ENCODE measurements at regions not wholly inside any gene's neighbourhood (a gene's known extent, or its start where the extent isn't known, plus 50 kb on each side); places are given as distances from the start of the nearest gene placed in this dataset.
"Not testable (repeated sequence)": the region's sequence is repeated elsewhere in the genome, so short reads cannot be mapped to it uniquely, and the experiment has no call there.

DNA sequence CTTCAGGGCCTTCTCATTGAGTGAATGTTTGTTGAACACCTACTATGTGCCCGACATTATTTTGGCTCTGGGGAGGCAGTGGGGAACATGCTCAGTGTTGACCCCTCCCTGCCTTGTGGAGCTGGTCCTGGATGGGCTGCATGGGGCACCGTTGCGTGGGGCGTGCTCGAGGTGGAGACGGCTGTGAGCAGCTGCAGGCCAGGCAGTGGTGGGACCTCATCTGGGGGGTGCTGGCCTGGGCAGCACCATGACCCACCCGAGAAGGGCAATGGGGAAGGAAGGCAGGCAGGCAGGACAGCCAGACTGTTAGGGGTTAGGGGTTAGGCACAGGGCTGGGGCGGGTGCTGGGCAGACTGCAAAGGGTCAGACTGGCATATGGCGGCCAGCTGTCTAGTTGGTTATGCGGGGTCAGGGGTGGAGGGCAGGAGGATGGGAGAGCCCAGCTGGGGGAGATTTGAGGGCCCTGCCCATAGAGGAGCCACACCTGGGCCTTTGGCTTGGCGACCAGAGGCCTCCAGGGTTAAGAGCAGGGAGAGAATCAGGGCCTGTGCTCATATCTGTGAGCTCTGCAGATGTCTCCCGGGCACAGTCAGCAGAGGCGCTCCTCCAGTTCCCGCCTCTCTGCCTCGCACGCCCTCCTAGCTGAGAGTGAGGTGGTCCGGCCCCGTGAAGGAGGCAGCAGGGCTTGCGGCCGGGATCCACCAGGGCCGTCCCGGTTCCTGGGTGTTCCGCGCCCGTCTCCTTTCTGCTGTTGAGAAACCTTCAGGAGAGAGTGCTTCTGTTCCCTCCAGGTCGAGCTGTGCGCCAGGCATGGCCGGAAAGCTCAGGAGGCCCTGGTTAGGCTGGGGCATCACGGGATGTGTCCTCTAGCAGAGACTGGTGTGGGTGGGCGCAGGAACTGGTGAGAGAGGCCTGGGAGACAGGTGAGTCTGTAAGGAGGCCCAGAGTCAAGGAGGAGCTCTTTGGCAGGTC, 73.3 kb downstream of the RGS12 start:
- DNase-seq, result no peak

GRCh38 chr4:3366893-3367775, 74.3 kb downstream of the RGS12 start:
- DNase-seq, result no peak

DNA sequence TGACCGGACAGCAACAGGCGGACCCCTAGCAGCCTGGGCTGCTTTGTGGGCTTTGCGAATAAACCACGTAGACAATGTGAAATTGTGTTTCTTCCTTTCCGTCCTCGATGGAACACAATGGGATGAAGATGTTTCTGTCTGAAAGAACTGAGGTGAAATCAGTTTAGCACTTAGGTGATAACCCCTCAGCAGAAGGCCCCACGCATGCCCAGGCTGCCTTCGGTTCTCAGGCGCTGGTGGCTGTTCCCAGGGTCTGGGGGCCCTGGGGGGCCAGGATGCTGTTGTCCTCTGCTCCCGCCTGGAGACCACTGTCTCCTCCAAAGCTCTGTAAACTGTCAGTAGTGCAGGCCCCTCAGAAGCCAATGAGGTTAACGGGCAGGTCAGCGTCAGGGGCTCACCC, 73.9 kb upstream of the HGFAC start:
- DNase-seq, result no peak

DNA sequence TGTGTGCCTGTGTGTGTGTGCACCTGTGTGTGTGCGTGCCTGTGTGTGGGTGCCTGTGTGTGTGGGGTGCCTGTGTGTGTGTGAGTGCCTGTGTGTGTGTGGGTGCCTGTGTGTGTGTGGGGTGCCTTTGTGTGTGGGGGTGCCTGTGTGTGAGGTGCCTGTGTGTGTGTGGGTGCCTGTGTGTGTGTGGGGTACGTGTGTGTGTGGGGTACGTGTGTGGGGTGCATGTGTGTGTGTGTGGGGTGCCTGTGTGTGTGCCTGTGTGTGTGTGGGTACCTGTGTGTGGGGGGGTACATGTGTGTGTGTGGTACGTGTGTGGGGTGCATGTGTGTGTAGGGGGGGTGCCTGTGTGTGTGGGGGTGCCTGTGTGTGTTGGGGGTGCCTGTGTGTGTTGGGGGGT, 73.4 kb upstream of the HGFAC start:
- DNase-seq, result no peak

GRCh38 chr4:3368841-3369760, 72.7 kb upstream of the HGFAC start:
- DNase-seq, result no peak

DNA sequence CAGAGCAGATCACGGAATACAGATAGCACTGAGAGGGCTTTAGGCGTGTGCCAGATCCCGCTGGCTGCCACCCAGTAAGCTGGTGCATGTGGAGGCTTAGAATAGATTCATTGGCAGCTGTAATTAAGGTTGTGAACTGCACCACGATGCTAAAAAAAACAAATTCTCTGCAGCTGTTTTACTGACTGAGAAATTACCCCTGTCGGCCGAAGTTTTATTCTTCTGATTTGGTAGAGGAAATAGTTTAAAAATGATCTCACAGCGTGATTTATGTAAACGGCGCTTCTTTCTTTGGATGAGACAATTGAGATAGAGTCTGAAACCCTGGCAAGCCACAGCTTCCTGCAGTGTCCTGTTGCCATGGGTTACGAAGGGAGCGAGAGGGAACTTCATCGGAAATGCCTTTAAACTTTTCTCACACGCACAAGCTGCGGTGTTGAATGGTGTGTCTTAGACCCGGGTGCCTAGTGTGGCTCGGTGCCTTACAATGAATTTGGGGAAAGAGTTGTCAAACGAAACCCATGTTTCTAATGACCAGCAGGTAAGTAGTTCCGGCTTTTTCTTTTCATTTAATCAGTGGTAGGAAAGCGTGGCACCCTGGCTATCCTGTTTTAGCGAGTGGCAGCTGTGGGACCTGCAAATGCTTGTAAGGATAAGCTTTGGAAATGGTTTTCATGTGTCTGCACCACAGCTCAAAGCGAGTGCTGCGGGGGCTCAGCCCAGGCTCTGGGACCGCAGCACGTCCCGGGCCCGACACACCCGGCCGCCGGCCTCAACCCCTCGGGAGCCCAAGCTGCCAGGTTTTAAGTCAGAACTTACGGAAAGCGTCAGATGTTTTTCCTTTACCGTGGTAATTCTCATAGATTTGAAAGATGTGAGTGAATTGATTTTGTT, 71.7 kb upstream of the HGFAC start:
- peak; percentile 98 for DNase-seq

DNA sequence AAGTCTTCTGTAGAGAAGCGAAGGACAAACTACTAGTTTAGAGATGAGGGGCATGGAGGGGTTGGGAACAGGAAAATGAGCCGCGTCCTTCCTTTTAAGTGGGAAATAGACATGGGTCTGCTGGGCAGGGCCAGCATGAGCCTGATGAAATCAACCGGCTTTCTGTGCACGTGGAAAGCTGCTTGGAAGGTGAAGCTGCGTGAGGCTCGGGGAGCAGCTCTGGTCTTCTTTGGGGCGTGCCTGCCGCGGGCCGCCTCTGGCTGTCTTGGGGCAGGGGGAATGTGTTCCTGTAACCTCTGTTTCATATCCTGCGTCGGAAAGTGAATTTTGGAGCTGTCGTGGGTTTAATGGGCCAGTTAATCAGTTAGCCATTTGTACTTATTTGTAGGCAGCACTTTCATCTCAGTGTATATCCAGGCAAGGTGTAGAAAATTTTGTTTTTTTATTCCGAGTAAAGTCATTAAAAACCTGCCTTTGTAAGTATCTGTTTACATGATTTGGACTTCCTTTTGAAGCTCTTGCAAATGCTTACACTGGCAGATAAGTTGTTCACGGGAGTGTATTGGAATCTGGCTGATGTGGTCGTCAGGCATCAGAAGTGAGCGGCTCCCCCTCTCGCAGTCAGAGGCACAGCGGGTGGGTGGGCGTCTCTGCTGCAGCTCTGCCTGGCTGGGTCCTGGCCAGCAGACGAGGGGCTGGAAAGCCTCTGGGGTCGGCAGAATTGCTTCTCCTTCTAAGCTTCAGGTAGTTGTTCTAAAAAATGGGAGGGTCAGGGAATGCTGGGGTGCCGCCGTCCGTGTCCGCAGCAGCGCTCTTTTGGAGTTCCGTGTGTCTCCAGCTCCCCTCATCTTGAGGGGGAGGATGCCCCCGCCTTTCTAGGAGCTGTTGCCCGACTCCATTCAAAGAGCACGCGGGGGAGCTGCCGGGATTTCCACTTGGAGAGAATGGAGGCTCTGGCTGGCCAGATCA, 70.5 kb upstream of the HGFAC start:
- peak; percentile 35 for DNase-seq

- DNase-seq, result no peak
Observed at GRCh38 chr4:3372264-3372932, 69.4 kb upstream of the HGFAC start.

GRCh38 chr4:3372933-3373465, 68.8 kb upstream of the HGFAC start:
- no peak for DNase-seq

GRCh38 chr4:3373468-3373867, 68.3 kb upstream of the HGFAC start:
- no peak for DNase-seq

- no peak for DNase-seq
Observed at GRCh38 chr4:3374011-3374645, 67.6 kb upstream of the HGFAC start.

GRCh38 chr4:3374667-3375066, 67.1 kb upstream of the HGFAC start:
- no peak for DNase-seq

DNA sequence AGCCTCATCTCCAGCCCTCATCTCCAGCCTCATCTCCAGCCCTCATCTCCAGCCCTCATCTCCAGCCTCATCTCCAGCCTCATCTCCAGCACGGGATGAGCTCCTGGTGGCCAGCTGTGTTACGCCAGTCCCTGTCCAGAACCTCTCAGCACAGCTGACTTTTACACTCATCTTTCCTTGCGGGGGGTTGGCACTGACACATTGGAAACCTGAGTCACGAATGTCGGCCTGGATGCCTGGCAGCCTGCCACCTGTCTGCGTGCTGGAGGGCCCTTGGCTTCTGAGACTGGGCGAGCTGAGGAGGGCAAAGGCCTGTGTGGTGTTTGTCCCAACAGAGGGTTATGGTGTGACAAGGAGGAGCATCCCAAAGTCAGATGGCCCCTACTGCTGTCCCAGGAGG, 66.1 kb upstream of the HGFAC start:
- DNase-seq, result peak; percentile 91

DNA sequence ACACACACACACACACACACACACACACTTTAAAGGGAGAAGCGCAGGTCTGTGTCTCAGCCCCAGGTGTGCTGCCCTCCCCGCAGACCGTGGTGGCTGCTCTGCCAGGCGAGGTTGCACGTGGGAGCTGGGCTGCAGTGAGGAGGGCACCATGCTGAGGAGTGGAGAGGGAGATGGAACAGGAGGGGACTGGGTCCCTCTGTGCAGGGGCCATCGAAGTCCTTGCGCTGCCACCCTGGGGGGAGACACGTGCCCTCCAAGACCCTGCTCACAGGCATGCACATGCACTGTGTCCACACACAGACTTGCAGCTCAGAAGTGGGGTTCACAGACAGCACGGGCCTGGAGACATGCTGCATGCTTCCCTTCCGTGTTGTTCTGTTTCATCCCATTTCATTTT, 65.5 kb upstream of the HGFAC start:
- no peak for DNase-seq

DNA sequence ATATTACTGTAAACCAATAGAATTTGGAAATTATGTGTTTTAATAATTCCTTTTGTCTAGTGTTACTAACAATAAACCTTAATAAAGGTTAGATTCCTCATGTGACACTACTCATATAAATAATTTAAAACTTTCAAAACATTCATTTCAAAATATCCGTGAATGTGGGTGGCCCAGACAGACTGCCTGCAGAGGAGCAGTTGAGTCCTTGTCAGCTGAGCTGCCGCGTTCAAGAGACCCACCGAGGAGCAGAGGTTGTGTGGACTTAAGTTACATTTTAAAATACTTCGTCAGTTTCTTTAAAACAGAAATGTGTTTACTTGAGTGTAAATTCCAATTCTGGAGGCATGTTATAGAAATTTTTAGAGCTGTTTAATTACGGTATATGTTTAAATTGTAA, 64.2 kb upstream of the HGFAC start:
- DNase-seq, result no peak

DNA sequence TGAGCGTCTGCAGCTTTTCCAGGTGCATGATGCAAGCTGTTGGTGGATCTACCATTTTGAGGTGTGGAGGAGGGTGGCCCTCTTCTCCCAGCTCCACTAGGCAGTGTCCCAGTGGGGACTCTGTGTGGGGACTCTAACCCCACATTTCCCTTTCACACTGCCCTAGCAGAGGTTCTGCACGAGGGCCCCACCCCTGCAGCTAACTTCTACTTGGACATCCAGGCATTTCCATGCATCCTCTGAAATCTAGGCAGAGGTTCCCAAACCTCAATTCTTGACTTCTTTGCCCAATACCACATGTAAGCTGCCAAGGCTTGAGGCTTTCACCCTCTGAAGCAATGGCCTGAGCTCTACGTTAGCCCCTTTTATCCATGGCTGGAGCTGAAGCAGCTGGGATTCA, 61.4 kb upstream of the HGFAC start:
- not testable (repeated sequence) for DNase-seq

GRCh38 chr4:3381208-3381607, 60.6 kb upstream of the HGFAC start:
- DNase-seq, result not testable (repeated sequence)

DNA sequence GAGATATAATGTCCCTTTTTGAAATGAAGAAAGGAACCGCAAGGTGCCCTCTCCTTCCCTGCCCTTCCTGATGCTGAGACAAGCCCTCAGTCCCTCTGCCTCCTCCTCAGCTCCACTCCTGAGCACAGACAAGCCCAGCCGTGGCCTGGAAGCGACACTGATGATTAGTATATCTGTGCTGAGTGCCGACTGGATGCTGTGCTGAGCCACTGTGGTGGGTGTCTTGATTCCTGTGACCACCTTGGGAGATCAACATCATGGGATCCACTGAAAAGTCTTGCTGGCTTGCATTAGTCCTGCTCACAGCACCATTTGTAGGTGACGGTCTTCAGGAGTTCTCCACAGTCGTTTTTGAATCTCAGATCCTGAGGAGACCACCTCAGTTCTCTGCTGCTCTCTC, 59.5 kb upstream of the HGFAC start:
- DNase-seq, result no peak

DNA sequence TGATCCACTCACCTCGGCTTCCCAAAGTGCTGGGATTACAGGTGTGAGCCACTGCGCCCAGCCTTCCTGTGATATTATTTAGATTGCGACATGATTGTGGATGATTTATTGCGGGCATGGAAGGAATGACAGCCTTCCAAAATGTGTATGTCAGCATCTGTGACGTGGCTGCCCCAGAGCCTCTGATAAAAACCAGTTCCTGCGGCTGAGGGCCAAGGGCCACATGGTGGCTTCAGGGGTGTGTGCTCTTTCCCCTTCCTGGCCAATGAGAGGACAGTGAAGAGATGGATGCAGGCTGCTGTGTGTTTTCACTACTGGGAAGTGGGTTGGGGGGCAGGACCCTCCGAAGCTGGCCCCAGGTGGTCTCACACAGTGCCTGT, 57.4 kb upstream of the HGFAC start:
- DNase-seq, result no peak

Data from fibroblast of skin of back (primary cell).